Urothelium cell line (cell line): ENCODE measurements at regions not wholly inside any gene's neighbourhood (a gene's known extent, or its start where the extent isn't known, plus 50 kb on each side); places are given as distances from the start of the nearest gene placed in this dataset.
"Not testable (repeated sequence)": the region's sequence is repeated elsewhere in the genome, so short reads cannot be mapped to it uniquely, and the experiment has no call there.

ENCODE experiments used
- DNase-seq: peaks from one replicate; pipeline ENCODE4 v3.0.0; 2011; ENCODE audit warnings: low spot score, mixed read lengths
- FAIRE-seq: peaks from 2 replicates; lab custom pipeline; 2011; peaks lifted over from hg19 to GRCh38; lab: Jason Lieb, UNC

DNA sequence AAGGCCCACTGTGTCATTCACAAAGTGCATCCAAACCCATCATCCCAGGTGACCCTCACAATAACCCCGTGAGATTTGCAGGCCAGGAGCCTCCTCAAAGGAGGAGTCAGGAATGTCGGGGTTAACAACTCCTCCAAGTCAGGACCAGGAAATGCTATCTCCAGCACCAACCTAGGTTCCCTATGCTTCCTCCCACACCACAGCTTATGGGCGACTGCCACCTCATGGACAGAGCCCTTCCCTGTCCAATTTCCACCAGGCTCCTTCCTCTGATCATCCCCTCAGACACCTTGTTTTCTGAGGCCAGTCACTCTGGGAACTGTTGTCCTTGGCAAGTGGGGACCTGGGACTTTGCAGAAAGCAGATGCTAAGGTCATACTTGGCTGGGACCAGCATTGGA, 77.8 kb downstream of the LIMS3 start:
- DNase-seq = not testable (repeated sequence)
- FAIRE-seq = peak; percentile 88

DNA sequence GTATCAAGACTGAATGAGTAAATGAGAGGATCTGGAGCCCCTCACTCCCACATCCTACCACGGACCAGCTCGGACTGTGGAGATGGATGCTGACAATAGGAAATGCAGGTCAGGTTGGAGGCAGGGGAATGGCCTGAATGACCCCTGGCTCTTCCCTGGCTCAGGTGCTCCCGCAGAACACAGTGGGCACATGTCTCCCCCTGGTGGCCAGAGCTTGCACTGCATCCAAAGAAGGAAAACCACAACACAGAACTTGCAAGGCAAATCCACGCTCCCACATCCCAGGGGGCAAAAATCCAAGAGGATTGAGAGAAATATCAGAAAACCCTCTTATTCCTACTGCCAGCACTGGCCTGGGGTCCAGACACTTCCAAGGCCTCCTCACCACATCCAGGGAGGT, 82.3 kb downstream of the LIMS3 start:
- FAIRE-seq = peak; percentile 99
- not testable (repeated sequence) for DNase-seq

DNA sequence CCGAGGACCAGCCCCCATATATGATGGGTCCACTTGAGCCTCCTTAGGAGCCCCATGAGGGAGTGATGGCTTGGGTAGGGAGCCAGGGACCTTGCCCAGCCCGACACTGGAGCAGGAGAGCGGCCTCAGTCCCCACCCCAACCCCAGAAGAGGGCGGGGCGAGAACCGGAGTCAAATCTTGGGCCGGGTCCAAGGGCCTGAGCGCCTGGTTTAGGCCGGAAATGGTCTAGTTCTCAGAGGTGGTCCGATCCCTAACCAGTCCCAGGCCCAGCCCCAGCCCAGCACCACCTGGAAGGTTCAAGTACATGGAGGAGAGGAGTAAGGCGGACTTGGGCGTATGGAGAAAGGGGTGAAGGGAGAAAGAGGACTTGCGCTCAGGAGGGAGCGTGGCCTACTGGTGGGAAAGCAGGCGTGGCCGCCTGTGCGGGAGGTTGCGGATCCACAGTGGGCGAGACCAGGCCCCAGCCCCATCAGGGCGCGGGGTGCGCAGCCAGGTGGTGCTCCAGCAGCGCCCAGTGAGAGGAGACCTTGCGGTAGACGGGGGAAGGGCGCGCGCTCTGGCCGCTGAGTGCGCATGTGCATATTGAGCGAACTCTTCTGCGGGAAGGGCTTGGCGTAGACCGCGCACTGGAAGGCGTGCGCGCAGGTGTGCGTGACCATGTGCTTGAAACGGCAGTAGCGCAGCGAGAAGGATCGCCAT, 88.1 kb downstream of the LIMS3 start:
- FAIRE-seq = peak; percentile 88
- DNase-seq = not testable (repeated sequence)

DNA sequence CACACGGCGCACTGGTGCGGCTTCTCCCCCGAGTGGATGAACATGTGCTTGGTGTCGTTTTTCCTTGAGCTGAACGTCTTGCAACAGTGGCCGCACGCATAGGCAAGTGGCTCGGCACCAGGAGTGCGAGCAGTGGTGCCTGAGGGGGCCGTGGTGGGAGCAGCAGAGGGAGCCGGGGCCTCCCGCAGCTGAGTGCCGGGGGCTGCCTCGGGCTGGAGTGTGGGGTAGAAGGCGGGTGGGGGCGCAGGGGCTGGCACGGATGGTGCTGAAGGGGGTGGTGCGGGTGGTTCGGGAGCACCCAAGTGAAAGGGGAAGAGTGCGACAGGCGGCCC, 88.6 kb downstream of the LIMS3 start:
- FAIRE-seq, DNase-seq: not testable (repeated sequence)

DNA sequence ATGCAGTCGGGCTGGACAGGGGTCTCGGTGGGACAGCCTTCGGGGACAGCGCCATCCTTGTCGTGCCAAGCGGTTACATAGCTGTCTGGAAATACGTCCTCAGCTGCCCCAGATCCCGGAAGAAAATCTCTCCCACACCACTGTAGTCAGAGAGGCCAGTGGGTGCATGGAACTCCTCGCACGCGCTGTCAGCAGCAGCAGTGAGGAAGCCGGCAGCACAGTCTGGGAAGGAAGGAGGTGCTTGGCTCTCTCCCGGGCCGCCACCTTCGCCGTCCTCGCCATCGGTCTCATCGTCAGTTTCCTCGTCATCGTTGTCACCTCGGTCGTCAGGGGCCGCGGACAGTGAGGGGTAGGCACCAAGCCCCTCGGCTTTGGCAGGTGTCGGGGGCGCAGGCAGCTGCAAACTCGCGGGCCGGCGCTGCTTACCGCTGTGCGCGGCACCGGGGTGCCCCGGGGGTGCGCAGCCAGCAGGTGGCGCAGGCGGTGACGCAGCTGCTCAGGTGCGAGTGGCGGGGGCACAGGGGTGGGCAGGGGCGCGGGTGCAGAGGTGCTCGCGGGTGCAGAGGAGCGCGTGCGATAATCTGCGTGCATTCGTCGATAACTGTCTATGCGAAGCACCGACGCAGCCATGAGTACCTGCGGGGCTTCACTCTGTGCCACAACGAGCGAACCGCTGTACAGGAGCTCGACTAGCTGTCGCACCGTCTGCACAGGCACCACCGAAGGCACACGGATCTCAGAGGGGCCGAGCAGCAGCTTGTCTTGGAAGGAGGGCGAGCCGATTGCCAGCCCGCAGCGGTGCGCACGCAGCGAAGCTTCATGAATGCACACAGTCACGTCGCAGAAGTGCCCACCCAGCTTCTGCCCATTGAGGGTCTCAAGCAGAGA, 89.2 kb downstream of the LIMS3 start:
- peak; percentile 99 for FAIRE-seq
- not testable (repeated sequence) for DNase-seq

DNA sequence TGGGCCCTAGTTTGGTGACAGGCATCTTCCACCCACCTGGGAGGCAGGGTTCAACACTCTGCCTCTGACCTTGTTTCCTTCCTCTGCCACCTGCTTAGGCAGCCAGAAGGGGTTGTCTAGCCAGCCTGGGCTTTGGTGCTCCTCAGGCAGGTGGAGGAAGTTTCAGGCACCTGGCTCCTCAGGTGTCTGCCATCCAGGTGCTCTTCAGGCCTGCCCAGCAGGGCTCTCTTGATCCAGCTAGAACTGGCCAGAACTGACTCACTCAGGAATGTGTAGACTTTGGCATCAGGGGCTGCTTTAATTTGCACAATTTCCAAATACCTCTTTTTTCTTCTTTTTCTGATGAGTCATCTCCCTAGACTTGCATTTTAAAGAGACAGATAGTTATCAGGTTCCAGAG, 100.9 kb downstream of the LIMS3 start:
- FAIRE-seq, DNase-seq: not testable (repeated sequence)

DNA sequence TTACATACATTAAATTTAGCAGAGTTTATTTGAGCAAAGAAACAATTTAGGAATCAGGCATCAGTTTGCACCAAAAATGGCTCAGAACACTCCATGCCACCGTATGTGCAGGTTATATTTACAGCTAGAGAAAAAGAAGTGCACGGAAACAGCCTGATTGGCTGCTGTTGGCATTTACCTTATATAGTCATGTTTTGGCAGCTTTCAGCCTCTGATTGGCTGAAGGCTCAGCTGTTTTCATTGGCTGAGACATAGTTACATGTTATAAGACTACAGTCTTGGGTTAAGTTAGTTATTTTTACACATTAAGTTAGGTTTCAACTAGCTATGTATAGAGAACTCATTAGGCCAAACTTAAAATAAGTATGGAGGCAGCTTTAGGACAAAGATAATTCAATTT, 104.0 kb downstream of the LIMS3 start:
- DNase-seq, FAIRE-seq: not testable (repeated sequence)

DNA sequence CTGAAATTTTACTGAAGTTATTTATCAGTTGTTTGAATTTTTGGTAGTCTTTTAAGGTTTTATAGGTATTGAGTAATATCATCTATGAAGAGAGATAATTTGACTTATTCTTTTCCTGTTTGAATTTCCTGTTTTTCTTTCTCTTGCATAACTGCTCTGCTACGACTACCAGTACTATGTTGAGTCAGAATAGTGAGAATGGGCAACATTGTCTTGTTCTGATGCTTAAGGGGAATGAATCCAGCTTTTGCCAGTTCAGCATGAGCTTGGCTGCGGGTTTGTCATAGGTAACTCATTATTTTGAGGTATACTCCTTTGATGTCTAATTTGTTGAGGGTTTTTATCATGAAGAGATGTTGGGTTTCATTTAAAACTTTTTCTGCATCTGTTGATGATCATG, 102.2 kb downstream of the MALL start:
- DNase-seq, FAIRE-seq: not testable (repeated sequence)

DNA sequence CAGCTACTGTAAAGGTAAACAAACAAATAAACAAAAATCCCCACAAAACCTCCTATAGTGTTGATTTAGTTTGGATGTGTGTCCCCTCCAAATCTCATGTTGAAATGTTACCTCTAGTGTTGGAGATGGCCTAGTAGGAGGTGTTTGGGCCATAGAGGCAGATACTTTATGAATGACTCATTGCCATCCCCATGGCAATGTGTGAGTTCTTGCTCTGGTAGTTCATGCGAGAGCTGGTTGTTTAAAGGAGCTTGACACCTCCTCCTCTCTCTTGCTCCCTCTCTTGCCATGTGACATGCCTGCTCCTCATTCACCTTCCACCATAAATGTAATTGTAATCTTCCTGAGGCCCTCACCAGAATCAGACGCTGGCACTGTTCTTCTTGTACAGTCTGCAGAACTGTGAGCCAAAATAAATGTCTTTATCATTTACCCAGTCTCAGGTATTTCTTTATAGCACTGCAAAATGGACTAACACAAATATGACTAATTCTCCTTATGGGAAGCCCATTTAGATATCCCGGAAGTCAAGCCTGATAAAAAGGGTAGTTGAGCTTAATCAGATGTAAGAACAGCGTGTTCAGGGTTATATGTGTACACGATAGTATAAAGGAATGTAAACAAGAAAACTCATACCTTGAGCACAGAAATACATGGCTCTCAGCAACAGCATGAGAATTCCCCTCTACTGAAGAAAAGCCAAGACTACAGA, 99.1 kb downstream of the MALL start:
- peak; percentile 81 for FAIRE-seq
- not testable (repeated sequence) for DNase-seq

DNA sequence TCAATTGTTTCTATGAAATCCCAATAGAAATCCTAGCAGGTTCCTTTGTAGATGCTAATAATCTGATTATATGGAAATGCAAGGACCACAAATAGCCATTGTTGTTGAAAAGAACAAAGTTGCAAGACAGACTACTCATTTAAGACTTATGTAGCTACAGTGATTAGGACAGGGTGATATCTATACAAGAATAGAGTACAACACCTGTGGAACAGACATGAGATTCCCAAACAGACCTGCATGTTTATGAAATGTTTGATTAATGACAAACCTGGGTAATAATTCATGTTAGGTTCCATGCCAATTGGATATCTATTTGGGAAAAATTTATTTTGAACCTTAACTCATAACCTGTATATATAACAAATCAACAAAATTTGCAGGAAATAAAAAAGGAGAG, 95.4 kb downstream of the MALL start:
- DNase-seq = not testable (repeated sequence)
- FAIRE-seq = peak; percentile 23

DNA sequence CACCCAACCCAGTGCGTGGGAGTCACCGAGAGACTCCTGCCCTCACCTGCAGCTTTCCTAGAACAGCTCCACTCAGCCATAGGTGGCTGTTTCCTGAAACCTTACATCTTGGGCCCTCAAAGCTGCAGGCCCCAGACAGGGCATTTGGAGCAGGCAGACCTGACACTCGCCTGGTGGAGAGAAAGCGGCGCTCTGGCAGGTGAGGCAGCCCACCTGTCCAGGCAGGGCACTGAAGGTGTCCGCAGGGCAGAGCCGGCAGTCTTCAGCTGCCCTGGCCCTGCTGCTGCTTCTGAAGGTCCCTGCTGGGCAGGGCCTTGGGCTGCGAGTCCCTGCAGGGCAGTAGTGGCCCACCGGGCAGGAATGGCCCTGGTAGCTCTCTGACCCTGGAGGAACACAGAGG, 93.3 kb downstream of the MALL start:
- peak; percentile 95 for FAIRE-seq

DNA sequence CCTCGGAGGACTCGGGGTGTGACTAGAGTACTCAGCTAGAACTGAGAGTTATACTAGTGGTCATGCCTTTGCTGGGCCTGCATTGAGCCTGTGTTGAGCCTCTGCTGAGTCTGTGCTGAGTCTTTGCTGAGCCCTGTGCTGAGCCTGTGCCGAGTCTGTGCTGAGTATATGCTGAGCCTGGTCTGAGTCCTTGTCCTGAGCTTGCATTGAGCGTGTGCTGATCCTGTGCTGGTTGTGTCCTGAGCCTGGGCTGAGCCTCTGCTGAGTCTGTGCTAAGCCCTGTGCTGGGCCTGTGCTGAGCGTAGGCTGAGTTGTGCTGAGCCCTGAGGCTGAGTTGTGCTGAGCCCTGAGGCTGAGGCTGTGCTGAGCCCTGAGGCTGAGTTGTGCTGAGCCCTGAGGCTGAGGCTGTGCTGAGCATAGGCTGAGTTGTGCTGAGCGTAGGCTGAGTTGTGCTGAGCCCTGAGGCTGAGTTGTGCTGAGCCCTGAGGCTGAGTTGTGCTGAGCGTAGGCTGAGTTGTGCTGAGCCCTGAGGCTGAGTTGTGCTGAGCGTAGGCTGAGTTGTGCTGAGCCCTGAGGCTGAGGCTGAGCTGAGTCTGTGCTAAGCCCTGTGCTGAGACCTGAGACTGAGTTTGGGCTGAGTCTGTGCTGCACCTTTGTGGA, 89.4 kb downstream of the MALL start:
- not testable (repeated sequence) for FAIRE-seq, DNase-seq

More for the DNA sequence above, 93.3 kb downstream of the MALL start:
- not testable (repeated sequence) for DNase-seq

DNA sequence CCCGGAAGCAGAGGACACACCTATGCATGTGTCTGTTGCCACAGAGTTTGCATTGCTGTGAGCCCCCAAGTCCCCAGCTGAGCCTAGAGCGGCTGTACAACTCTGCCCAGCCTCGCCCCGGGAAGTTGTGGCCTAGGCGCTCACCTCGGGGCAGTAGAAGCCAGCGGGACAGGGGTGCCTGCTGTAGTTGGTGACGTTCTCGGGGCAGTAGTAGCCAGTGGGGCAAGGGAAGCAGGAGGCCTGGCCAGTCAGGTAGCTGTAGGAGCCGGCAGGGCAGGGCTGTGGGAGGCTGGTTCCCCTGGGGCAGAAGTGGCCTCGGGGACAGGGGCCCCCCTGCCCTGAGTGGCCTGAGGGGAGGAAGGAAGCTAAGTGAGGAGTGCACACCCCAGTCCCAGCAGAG, 87.2 kb downstream of the MALL start:
- FAIRE-seq = peak; percentile 70
- DNase-seq = not testable (repeated sequence)

DNA sequence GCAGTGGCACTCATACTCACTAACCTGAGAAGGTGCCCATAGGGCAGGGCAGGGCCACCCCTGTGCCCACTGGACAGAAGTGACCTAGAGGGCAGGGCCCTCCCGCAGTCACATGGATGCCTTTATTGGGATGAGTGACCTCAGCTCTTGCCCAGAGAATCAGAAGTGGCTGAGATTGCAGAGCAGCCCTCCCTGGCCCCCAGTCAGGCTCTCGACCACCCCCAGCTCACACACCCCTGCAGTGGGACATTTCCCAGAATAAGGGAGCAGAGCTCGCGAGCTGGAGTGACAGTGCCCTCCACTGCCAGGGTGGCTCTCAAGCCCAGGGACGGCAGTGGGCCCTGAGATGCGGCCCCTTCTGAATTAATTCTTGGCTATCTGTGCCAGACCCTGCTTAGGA, 84.7 kb downstream of the MALL start:
- DNase-seq = not testable (repeated sequence)
- peak; percentile 32 for FAIRE-seq

DNA sequence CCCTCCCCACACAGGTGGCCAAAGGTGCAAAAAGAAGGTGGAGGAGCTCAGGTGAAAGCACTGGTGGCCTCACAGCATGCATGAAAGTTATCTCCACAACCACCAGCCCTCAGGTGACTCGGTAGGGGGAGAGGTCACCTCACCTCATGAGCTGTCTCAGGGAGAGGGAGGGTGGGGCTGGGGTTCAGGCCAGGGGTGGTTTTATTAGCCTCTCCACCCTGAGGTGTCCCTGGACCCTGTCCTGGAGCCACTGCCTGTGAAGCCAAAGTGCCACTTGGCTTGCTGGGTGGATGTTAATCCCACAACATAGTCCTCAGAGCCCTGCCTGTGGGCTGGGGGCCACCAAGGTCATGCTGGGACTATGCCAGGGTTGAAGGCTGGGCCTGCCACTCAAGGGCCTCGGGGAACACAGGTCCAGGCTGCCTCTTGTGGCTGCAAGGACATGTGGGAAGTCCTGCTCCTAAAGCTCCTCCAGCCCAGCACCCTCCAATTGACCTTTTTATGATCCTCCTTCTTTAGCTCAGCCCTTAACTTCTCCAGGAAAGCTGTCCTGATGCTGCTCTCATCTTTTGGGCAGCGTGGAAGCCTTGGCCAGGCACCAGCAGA, 83.8 kb downstream of the MALL start:
- not testable (repeated sequence) for DNase-seq
- FAIRE-seq = peak; percentile 82
